HG02943 (cell line): ENCODE measurements at regions not wholly inside any gene's neighbourhood (a gene's known extent, or its start where the extent isn't known, plus 50 kb on each side); places are given as distances from the start of the nearest gene placed in this dataset.

Source experiments
- ATAC-seq: cut with Tn5 transposase; IDR thresholded peaks from one replicate; pipeline ENCODE4 v1.9.1; 2021; ENCODE audit warnings: mild to moderate bottlenecking, low read depth, moderate library complexity; ENCODE audit not compliant: unreplicated experiment

DNA sequence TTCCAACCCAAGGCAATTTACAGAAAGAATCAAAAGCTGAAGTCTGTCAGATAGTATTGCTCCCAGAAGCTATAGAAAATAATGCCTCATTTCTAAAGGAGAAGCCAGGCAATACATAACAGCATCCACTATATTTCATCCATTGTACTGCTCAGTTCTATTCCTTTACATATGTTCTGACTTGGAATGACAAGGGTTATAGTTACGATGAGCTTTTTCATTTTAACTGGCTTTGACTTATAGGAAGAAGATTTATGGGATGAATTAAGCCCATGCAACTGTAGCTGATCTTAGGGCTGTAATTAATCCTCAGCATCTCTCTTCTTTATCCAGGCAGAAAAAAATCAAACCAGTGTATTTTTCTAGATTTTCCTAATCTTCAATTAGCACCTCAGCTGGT lies 676.3 kb upstream of the CCDC54 start:
- no peak for ATAC-seq

DNA sequence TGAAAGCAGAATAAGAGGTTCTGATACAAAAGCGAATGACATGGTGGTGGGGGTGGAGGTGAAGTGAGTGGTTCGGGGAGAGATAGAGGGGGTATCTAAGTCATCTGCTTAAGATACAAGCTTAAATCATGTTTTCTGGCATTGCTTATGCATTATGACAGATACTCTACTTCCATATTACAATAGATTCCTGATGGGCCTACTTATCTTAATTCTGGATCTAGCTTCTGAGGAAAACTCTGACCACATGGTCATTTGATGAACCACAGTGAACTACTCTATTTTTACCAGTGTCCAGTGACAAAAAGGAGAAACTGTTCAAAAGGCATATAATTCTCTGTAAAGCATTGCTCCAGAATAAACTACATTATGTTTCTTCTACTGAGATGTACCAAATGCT lies 673.7 kb upstream of the CCDC54 start:
- no peak for ATAC-seq

DNA sequence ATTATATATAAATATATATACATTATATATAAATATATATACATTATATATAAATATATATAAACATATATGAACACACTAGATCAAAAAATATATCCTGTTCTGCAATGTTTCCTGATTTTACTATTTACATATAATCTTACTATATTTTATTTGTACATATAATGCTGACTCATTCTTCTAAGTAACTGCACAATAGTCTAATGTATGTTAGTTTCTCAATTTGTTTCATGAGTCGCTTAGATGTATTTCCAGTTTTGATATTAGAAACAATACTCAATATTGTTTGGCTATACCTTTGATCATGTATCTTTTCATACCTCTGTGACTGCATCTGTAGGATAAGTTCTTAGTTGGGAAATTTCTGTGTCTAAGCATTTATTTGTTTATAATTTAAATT lies 669.9 kb upstream of the CCDC54 start:
- no peak for ATAC-seq

DNA sequence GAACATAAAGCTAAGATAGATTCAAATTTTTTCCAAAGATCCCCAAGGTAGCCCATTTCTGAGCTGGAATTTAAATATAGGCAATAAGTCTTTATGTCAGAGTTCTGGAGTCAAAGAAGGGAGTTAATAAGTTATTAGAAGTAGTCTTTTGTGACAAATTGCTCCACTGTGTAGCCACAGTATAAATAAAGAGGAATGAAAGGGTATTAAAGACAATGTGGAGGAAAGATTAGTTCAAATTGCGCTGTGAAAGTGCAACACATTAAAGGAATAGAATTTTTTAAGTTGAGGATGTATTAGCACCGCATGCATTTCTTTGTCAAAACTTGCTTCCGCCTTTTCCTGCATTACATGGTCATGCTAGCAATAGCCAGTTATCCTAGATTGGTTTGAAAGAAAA lies 666.6 kb upstream of the CCDC54 start:
- no peak for ATAC-seq

DNA sequence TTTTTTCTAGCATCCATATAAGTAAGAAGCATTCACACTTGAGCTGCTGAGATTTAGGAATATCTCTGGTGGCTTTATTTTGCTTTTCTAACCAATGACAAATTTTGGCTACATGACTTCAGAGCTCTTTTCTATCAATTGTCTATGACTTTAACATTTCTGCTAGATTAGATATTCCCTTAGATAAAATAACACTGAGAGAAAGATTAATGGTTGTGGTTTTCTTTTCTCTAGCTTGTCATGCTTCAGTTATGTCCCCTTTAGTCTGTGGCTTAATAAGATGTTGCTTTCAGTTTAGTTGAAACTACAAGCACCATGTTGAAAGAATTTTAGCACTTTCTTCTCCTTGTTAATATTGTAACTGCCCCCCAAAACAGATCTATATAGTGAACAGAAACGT lies 665.6 kb upstream of the CCDC54 start:
- no peak for ATAC-seq

DNA sequence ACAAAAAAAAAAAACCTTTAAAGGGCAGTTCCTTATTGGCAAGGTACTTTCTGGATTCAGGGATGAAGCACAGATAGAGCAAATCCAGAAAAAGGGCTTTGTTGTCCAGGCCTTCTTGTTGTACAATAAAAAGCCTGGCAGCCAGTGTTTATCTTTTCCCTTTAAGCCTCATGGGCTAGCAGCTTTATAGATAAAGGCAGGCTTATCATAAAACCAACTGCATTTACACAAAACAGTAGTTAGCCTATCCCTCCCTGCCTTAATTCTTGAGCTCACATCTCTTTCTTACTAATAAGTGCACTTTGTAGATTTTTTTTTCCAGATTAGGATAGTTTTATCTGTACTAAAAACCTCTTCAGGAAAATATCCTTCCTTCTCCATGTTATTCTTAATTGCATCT lies 662.8 kb upstream of the CCDC54 start:
- no peak for ATAC-seq

DNA sequence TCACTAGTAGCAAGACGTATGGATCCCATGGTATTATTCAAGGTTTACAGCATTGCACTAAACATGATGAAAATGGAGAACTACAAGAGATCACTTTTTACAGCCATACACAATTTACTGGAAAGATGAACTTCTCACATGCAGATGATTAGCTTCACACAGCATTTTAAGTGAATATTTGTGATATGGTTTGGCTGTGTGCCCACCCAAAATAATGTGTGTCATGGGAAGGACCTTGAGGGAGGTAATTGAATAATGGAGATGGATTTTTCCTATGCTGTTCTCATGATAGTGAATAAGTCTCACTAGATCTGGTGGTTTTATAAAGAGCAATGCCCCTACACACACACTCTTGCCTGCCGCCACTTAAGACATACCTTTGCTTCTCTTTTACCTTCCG lies 662.0 kb upstream of the CCDC54 start:
- ATAC-seq: no peak

DNA sequence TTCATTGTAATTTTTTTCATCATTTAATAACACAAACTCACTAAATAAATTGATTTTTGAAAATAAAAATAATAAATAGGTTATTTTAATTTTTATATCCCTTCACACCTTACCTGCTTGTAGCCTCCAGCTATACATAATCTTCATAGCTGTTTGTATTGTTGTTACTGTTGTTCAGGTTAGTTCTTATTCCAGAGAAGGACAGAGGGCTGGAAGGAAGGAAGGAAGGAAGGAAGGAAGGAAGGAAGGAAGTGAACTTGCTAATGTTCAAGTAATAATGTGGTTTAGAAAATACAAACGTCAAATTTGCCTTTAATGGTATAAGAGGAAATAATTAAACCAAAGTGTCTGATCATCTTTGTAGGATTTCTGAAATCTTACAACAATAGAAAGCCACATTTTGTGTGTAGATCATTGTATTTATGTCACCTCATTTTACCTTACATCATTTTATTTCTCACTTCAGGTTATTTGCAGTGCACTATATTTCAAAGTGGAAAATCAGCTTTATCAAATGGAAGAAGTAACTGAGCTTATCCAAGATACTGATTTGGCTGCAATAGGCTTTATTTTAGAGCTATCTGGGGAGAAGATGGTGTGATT lies 660.0 kb upstream of the CCDC54 start:
- no peak for ATAC-seq

DNA sequence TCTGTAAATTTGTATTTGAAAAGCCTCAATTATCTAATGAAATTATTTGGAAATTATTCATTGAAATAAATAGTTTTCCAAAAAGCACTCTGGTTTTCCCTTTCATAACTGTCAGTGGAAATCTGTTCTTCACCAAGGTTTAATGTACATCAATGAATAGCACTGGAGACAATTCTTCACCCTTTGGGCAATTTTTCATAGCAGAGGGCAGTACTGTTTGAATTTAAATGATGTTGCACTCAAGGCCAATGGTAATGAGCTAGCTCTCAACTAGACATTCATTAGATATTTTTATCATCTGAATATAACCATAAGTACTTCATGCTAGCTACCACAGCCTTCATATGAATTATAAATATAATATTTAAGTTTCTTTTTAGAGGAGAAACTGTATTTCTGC lies 658.2 kb upstream of the CCDC54 start:
- ATAC-seq: no peak

DNA sequence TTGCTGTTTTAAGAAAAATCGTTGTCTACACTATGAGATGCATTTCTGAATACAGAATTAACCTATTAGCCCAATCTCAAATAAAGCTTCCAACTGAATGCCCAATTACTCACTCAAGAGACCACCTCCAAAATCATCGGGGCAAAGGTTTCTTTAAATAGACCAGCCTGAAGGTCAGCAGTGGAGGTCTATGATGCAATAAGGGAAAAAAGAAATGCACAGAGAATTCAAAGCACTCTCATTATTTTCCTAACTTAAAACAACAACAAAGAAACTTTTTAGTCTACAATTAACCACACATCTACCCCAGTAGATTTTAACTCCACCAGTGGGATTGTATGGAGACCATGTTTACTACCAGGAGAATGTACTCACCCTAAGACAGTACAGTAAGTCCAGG lies 657.7 kb upstream of the CCDC54 start:
- no peak for ATAC-seq

DNA sequence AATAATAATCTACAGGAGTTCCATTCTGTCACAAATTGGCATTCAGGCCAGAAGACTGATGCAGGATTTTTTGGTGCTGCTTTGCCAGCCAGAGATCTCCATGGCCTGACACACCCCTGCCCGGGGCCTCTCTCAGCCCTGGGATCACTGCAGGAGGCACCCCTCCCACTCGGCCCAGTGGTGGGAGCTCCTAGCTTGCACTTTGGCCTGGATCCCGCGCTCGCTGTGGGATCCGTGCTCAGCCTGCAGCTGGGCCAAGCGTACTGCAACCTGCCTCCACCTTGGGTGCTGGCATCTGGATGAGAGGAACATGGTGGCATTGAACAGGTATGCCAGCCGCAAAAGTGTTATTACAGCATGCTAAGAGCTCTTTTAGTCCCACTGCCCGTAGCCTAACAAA lies 656.7 kb upstream of the CCDC54 start:
- no peak for ATAC-seq

DNA sequence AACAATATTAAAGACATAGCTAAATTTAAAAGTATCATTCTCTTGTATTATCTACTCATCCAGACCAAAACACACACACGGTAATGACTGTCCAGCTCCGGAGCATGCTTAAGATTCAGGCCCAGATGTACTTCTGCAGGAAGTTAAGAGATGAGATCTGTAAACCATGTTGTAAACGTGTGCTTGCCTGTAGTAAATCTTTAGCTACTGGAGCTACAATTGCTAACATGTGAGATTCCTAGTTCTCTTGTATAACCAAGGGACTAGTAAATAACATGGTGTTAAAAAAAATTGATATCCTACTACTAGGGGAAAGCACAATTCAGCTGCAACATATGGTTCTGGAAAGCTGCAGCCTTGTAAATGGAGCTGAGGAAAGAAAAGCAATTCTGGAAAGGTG lies 651.7 kb upstream of the CCDC54 start:
- no peak for ATAC-seq

DNA sequence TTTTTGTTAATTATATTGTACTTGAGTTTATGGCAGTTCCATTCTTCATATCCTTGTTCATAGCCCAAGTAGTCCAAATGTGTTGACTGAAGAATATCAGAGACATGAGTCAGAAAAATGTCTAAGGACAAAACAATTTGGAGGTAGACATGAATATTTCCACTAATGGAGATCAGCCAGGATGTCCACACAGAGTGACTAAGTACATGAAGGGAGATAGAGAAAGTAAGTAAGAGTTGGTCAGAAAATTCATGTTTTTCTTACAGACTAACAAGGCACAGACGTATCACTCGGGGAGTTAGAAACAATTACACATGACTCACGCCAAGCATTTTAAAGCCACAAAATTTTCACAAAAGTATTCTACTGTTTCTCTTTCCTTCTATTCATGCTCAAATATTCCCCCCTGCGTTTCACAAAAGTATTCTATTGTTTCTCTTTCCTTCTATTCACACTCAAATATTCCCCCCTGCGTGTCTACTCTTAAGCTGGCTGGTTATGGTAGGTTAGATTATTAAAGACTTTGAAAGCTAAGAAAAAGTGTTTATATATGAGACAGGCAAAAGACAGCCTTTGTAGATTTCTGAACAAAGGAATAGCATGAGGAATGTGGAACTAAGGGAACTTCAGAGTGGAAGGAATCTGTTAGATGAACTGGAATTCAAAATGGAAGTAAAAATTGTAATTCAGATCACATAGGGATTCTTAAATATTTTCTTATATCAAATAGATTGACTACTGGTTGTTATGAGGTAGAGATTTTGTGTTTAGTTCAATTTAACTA lies 648.7 kb upstream of the CCDC54 start:
- ATAC-seq: no peak

DNA sequence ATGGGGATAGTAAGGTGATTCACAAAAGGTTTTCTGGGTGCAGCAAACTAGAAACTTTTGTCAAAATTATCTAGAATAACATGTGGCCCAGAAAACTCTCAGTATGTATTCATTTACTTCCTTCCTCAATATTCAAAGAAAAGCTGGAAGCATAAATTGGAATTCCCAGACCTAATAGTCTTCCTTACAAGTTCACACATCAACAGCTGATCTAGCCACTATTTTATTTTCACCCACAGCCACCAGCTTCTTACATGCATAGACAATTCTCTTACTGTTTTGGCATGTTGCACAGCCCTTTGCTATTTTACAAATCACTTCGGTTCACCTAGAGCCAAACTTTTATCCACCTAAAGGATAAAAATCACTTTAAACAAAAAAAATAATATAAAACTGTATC lies 647.8 kb upstream of the CCDC54 start:
- no peak for ATAC-seq

DNA sequence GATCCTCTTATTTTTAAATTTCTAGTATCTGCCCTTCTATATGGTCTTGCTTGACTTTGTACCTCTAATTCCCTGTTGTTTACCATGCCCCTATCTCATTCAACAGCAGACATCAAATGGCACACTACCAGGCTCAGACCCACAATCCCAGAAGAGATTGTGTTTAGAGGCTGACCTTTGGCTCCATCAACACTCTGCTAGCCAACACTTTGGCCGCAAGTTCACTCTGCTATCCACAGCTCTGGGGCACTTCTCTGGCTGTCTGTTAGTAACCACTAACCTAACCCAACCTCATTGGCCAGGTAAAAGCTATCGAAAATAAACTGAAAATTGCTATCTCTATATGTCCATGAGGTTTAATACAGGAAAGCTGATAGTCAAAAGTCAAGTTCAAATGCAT lies 646.0 kb upstream of the CCDC54 start:
- no peak for ATAC-seq

DNA sequence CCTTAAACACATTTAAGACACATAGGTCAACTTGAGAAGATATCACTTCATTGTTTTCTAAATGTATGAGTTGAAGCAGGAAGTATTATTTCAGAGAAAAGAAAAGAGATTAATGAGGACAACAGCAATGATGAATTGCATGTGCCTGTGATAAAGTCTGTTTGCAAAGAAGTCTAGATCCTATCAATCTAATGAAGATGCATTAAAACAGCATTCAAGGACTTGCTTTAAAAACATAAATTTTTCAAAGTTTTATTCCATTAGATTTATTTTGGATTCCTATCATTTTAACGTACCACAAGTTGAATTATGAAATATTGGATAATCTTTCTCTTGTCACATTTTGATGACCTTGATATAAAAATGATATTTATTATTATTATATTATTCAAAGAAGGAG lies 642.5 kb upstream of the CCDC54 start:
- ATAC-seq: no peak

DNA sequence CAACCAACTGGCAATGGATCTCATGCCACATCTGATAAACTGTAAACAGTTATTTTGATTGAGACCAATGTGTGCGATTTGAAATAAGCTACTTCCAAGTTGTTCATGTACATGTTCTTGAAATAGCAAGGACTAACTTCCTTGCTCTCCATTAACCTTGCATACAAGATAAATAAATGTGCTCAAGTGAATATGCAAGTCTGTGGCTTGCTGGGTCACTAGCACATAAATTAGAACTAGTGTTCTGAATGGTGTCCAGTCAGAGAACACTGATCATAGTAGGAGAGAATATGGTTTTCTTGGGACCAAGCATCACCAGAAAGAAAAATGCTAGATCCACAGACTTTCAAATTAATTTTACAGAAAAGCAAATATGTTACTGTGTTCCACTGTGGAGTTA lies 640.0 kb upstream of the CCDC54 start:
- ATAC-seq: no peak

DNA sequence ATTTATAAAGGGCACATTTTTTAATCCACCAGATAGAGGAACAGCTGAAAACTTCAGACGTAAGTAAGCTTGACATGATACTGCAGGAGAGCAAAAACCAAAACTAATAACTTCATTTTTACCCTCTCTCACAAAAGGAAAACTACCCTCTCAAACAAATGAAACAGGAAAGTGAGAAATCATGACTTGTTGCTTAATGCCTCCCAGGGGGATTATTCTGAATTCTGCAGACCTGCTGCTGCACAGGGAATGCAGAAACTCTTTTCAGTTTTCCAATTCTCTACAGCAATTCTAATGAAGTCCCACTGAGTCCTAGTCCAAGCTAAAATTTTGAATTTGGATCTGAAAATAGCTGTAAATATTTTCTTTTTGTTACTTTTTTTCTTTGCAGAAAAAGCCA lies 637.1 kb upstream of the CCDC54 start:
- ATAC-seq: no peak

DNA sequence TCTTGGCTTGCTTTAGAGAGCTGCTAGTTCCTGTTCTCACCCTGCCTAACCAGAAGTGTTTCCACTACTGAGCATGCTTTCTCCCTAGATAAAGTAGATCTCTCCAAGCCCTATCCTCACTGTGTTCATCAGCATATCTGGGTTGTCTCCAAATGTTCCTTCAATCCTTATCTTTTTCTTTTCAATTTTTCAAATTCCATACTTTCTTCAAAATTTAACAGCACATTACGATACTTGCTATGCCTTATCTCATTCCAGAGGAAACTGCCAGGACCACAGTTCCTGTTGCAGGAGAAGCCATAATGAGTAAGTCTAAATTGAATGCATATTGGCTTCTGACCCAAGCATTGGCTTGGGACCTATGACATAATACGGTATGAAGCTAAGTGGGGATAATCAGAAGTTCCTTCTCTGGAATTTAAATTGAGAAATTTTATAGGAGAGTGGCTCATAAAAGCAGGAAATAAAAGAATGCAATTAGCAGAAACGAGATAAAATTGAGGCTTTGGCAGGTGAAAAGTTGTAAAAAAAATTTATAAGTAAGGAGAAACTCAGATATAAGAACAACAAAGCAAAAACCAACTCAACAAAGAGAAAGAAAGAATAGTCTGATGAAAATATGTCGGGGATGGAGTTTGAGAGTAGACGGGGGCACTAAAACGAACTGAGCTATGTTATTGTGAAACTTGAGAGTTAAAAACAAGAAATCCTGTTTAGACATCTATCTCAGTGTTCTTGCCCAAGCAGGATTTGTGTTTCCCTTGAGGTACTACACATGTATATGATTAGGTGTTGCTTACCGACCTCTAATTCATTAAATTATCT lies 631.7 kb upstream of the CCDC54 start:
- ATAC-seq: no peak

DNA sequence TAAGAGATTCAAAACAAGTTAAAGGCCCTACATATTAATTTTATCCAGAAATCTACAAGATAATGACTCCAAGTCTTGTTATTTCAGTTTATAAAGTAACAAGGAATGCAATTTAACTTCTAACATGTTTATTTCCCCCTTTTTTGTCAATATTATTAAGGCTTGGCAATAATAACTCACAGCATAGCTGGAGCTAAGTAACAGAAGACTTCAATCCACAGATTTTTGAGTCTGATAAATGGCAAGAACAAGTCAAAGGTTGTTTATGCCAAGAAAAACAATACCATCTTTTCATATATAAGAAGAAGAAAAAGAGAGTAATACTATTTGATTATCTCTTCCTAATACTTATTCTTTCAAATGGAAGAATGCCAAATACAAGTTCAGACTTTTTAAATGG lies 631.0 kb upstream of the CCDC54 start:
- no peak for ATAC-seq

DNA sequence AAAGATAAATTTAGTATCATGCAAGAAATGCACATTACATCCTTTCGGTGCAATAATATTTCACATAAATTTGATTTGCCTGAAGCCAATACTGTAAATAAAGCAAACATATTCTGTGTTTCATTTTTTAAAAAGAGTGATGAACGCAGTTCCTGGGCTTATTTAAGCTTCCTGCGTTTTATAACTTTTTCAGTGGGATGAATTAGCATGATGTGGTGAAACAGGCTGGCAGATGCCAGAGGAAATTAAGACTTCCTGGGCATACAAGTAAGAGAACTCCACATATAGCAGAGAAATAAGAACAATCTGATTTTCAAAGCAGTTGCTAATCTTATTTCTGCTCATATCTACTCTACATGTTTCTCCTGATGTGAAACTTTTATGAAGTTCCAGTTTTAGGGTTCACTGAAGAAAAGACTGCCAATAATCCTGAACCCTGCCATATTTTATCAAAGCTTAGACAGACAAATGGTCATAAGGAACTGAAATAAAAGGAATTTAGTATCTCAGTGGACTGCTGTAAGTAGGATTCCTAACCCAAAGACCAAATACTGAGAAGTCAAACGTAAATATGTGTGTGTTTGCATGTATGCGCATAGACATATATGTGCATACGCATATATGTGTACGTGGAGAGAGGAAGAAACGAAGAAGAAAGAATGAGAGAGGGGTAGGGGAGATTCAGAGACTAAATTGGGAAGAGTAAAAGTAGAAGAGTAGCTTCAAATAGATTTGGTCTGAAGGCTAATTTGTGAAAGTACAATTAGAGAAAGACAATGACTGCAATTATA lies 628.6 kb upstream of the CCDC54 start:
- ATAC-seq: no peak
